Limb (tissue), 2 donors: ENCODE measurements at regions not wholly inside any gene's neighbourhood (a gene's known extent, or its start where the extent isn't known, plus 50 kb on each side); places are given as distances from the start of the nearest gene placed in this dataset.

Source experiments
- DNase-seq, 2 donors: peaks; one replicate each; pipeline ENCODE4 v3.0.0-alpha.2; 2016; ENCODE audit errors: extremely low spot score in 2 of 2

- DNase-seq, result no peak
These were observed 2177.2 kb downstream of the TP53TG3F start for GRCh38 chr16:35636480-35637230.

GRCh38 chr16:35637683-35638082 is 2178.3 kb downstream of the TP53TG3F start:
- no peak for DNase-seq

- DNase-seq, result no peak
These were observed 2180.1 kb downstream of the TP53TG3F start for GRCh38 chr16:35639233-35640205.

GRCh38 chr16:35642322-35642835 is 2183.0 kb downstream of the TP53TG3F start:
- DNase-seq, result no peak

GRCh38 chr16:35651841-35652240 is 2192.4 kb downstream of the TP53TG3F start:
- DNase-seq, result no peak

- no peak for DNase-seq
These were observed 2204.8 kb downstream of the TP53TG3F start for GRCh38 chr16:35664091-35664693.

GRCh38 chr16:35685085-35685484 is 2225.7 kb downstream of the TP53TG3F start:
- DNase-seq, result no peak

GRCh38 chr16:35686595-35686994 is 2227.2 kb downstream of the TP53TG3F start:
- DNase-seq, result no peak

GRCh38 chr16:35687071-35687470 is 2227.7 kb downstream of the TP53TG3F start:
- DNase-seq, result no peak

- DNase-seq, result no peak
These were observed 2228.4 kb downstream of the TP53TG3F start for GRCh38 chr16:35687781-35688180.

GRCh38 chr16:35689764-35690163 is 2230.4 kb downstream of the TP53TG3F start:
- no peak for DNase-seq

GRCh38 chr16:35690413-35690812 is 2231.0 kb downstream of the TP53TG3F start:
- no peak for DNase-seq

- DNase-seq, result no peak
These were observed 2231.6 kb downstream of the TP53TG3F start for GRCh38 chr16:35691057-35691456.

GRCh38 chr16:35692824-35693223 is 2233.4 kb downstream of the TP53TG3F start:
- DNase-seq, result no peak

GRCh38 chr16:35706901-35707300 is 2247.5 kb downstream of the TP53TG3F start:
- no peak for DNase-seq

- DNase-seq, result peak in 1 of 2 donors; percentile 1
These were observed 2252.0 kb downstream of the TP53TG3F start for GRCh38 chr16:35711435-35711834.

GRCh38 chr16:35711958-35712357 is 2252.5 kb downstream of the TP53TG3F start:
- no peak for DNase-seq

GRCh38 chr16:35713762-35714650 is 2254.6 kb downstream of the TP53TG3F start:
- no peak for DNase-seq

GRCh38 chr16:35714665-35715064 is 2255.3 kb downstream of the TP53TG3F start:
- no peak for DNase-seq

- DNase-seq, result no peak
These were observed 2265.1 kb downstream of the TP53TG3F start for GRCh38 chr16:35724551-35724950.

GRCh38 chr16:35725949-35726348 is 2266.5 kb downstream of the TP53TG3F start:
- no peak for DNase-seq
